ENCODE measurements at regions not wholly inside any gene's neighbourhood (a gene's known extent, or its start where the extent isn't known, plus 50 kb on each side); places are given as distances from the start of the nearest gene placed in this dataset.

DNA sequence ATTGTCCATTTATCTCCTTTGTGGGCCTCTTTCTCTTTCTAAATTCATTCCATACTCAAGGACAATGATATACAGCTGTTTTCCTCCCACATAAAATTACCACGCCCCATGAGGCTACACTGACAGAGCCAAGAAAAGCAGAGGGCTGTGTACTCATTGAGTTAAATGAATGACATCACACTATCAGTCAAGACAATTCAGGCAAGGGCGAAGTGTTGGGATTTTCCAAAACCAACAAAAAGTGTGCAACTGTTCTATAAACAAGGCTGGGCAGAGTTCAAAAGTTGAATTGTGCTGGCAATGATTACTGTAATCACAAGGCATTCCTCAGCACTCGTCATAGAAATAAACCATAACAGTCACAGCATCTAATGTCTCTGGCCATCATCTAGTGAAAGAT is 799.6 kb upstream of the DIAPH2 start:
- Mint-ChIP-seq H3K4me1 (peaks cover 16% of the 10 kb centered on the region), H3K36me3 (ENCODE audit: low read depth) (no peaks in the 10 kb centered on the region), H3K4me3 (no peak overlapping the region), H3K27me3 (ENCODE audit: insufficient read depth) (peaks cover 12% of the 10 kb centered on the region), H3K9me3 (no peaks in the 10 kb centered on the region), H3K27ac (no peak overlapping the region)
- no peaks in the 10 kb centered on the region for H3K27me3 ChIP-seq (ENCODE audit: control insufficient read depth, insufficient read depth, low read length, poor library complexity, severe bottlenecking)
- H3K9me3 ChIP-seq (ENCODE audit: control insufficient read depth, low read length) = no peaks in the 10 kb centered on the region
- H3K36me3 ChIP-seq (ENCODE audit: control insufficient read depth, insufficient read depth, low read length) = no peaks in the 10 kb centered on the region
- H3K4me1 ChIP-seq (ENCODE audit: control insufficient read depth, insufficient read depth, low read length) = no peaks in the 10 kb centered on the region
- DNase-seq = no peak
- WGBS, 2 experiments (ENCODE audit: insufficient coverage in 1 of 2, insufficient read length in 1 of 2) = 95% methylated on average over 3 of the region's 3 CpGs; no CpG with 5 or more reads in 1 of the 2 experiments
- TF ChIP-seq, protein P1, sequence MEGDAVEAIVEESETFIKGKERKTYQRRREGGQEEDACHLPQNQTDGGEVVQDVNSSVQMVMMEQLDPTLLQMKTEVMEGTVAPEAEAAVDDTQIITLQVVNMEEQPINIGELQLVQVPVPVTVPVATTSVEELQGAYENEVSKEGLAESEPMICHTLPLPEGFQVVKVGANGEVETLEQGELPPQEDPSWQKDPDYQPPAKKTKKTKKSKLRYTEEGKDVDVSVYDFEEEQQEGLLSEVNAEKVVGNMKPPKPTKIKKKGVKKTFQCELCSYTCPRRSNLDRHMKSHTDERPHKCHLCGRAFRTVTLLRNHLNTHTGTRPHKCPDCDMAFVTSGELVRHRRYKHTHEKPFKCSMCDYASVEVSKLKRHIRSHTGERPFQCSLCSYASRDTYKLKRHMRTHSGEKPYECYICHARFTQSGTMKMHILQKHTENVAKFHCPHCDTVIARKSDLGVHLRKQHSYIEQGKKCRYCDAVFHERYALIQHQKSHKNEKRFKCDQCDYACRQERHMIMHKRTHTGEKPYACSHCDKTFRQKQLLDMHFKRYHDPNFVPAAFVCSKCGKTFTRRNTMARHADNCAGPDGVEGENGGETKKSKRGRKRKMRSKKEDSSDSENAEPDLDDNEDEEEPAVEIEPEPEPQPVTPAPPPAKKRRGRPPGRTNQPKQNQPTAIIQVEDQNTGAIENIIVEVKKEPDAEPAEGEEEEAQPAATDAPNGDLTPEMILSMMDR (conservative IDR thresholded peaks at IDR 0.05) = no peak
- H3K27ac ChIP-seq (ENCODE audit: low read depth, low read length) = no peak overlapping the region
- H3K4me3 ChIP-seq (ENCODE audit: low read length) = no peak overlapping the region
- no peak overlapping the region for H3K9ac ChIP-seq (ENCODE audit: extremely low read depth, low read length, poor library complexity, severe bottlenecking)

DNA sequence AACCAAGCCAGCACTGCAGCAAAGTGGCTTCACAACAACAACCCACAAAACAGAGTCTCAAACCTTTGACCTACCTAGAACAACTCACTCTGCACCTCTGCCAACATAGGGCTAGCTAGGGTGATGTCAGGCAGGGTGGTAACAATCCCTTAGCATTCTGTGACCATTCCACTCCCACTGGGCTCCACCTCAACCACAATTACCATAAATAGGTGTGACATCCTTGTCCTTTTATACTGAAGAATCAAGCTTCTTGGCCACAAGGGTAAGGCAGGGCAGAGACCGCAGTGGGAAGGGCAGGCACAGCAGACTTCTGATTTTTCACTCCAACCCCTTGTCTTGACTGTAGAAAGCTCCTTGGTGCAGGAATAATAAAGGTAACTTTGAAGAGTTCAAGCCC is 795.4 kb upstream of the DIAPH2 start:
- no peak overlapping the region for H3K27ac Mint-ChIP-seq
- no peaks in the 10 kb centered on the region for H3K36me3 ChIP-seq (ENCODE audit: control insufficient read depth, insufficient read depth, low read length)
- no peak overlapping the region for H3K27ac ChIP-seq (ENCODE audit: low read depth, low read length)
- DNase-seq = peak; percentile 52
- no peaks in the 10 kb centered on the region for H3K9me3 ChIP-seq (ENCODE audit: control insufficient read depth, low read length)
- H3K9ac ChIP-seq (ENCODE audit: extremely low read depth, low read length, poor library complexity, severe bottlenecking) = no peak overlapping the region
- H3K4me1 ChIP-seq (ENCODE audit: control insufficient read depth, insufficient read depth, low read length) = no peaks in the 10 kb centered on the region
- H3K4me3 Mint-ChIP-seq = no peak overlapping the region
- no peaks in the 10 kb centered on the region for H3K27me3 ChIP-seq (ENCODE audit: control insufficient read depth, insufficient read depth, low read length, poor library complexity, severe bottlenecking)
- no peaks in the 10 kb centered on the region for H3K36me3 Mint-ChIP-seq (ENCODE audit: low read depth)
- WGBS, 2 experiments (ENCODE audit: insufficient coverage in 1 of 2, insufficient read length in 1 of 2) = 88% methylated on average over 1 of the region's 1 CpG; no CpG with 5 or more reads in 1 of the 2 experiments
- TF ChIP-seq, protein P1 (conservative IDR thresholded peaks at IDR 0.05) = no peak
- H3K4me1 Mint-ChIP-seq = peaks cover 11% of the 10 kb centered on the region
- H3K4me3 ChIP-seq (ENCODE audit: low read length) = no peak overlapping the region
- H3K27me3 Mint-ChIP-seq (ENCODE audit: insufficient read depth) = peaks cover 7% of the 10 kb centered on the region
- no peaks in the 10 kb centered on the region for H3K9me3 Mint-ChIP-seq

DNA sequence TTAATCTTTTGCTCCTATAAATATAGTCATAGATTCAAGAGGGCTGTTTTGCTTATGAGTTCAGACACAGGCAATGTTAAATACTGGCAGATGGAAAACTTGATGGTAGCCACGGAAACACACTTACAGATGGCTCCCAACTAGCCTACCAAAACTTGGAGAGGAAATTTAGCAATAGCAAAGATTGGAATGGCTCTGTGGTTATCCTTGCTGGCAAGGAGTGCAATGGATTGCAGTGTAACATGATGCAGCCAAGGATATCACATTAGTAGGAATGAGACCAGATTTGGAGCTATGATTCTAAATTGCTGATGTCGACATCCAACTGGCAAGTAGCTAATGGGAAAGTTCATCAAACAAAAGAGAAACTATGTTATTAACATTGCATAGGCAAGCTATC is 791.0 kb upstream of the DIAPH2 start:
- no peak for DNase-seq
- no peak overlapping the region for H3K27ac Mint-ChIP-seq
- no peaks in the 10 kb centered on the region for H3K9me3 ChIP-seq (ENCODE audit: control insufficient read depth, low read length)
- no peak overlapping the region for H3K4me3 ChIP-seq (ENCODE audit: low read length)
- H3K4me1 ChIP-seq (ENCODE audit: control insufficient read depth, insufficient read depth, low read length) = no peaks in the 10 kb centered on the region
- peaks cover 13% of the 10 kb centered on the region for H3K4me1 Mint-ChIP-seq
- TF ChIP-seq, protein P1 (conservative IDR thresholded peaks at IDR 0.05) = no peak
- WGBS, 2 experiments (ENCODE audit: insufficient coverage in 1 of 2, insufficient read length in 1 of 2) = 92% methylated on average over 1 of the region's 2 CpGs; no CpG with 5 or more reads in 1 of the 2 experiments
- no peaks in the 10 kb centered on the region for H3K36me3 ChIP-seq (ENCODE audit: control insufficient read depth, insufficient read depth, low read length)
- H3K27me3 ChIP-seq (ENCODE audit: control insufficient read depth, insufficient read depth, low read length, poor library complexity, severe bottlenecking) = no peaks in the 10 kb centered on the region
- no peaks in the 10 kb centered on the region for H3K9me3 Mint-ChIP-seq
- H3K27ac ChIP-seq (ENCODE audit: low read depth, low read length) = no peak overlapping the region
- H3K9ac ChIP-seq (ENCODE audit: extremely low read depth, low read length, poor library complexity, severe bottlenecking) = no peak overlapping the region
- H3K4me3 Mint-ChIP-seq = no peak overlapping the region
- H3K36me3 Mint-ChIP-seq (ENCODE audit: low read depth) = no peaks in the 10 kb centered on the region
- no peaks in the 10 kb centered on the region for H3K27me3 Mint-ChIP-seq (ENCODE audit: insufficient read depth)
